ENCODE measurements at regions not wholly inside any gene's neighbourhood (a gene's known extent, or its start where the extent isn't known, plus 50 kb on each side); places are given as distances from the start of the nearest gene placed in this dataset.

- H3K4me1 ChIP-seq = no peaks in the 10 kb centered on the region
- H3K36me3 ChIP-seq = no peaks in the 10 kb centered on the region
- H3K27ac ChIP-seq = no peak overlapping the region
- TF ChIP-seq POLR2AphosphoS5 (IDR thresholded peaks at IDR 0.05) (no peak), EP300 (IDR thresholded peaks at IDR 0.05) (no peak), POLR2A (IDR thresholded peaks at IDR 0.05) (no peak), CTCF (IDR thresholded peaks at IDR 0.05) (no peak)
- WGBS = 73% methylated on average over 3 of the region's 3 CpGs
- H3K27me3 ChIP-seq = no peaks in the 10 kb centered on the region
- H3K9me3 ChIP-seq = no peaks in the 10 kb centered on the region
- DNase-seq (ENCODE audit: low spot score in 2 of 2) = no peak
- no peak overlapping the region for H3K4me3 ChIP-seq
Observed at GRCh38 chr17:62187681-62188080, 122.6 kb upstream of the MED13 start.

- WGBS = 54% methylated on average over 3 of the region's 3 CpGs
- DNase-seq (ENCODE audit: low spot score in 2 of 2) = no peak
- Histone ChIP-seq H3K27me3 (no peaks in the 10 kb centered on the region), H3K36me3 (no peaks in the 10 kb centered on the region), H3K4me1 (no peaks in the 10 kb centered on the region), H3K9me3 (no peaks in the 10 kb centered on the region), H3K4me3 (no peak overlapping the region), H3K27ac (no peak overlapping the region)
- no peak for TF ChIP-seq POLR2A (IDR thresholded peaks at IDR 0.05)
- no peak for TF ChIP-seq POLR2AphosphoS5 (IDR thresholded peaks at IDR 0.05)
- no peak for TF ChIP-seq EP300 (IDR thresholded peaks at IDR 0.05)
- TF ChIP-seq CTCF (IDR thresholded peaks at IDR 0.05) = no peak
Observed at GRCh38 chr17:62186841-62187240, 121.8 kb upstream of the MED13 start.

- Histone ChIP-seq H3K27ac (no peak overlapping the region), H3K27me3 (no peaks in the 10 kb centered on the region), H3K36me3 (no peaks in the 10 kb centered on the region), H3K4me3 (no peak overlapping the region), H3K4me1 (no peaks in the 10 kb centered on the region), H3K9me3 (peaks cover 10% of the 10 kb centered on the region)
- DNase-seq (ENCODE audit: low spot score in 2 of 2) = no peak
- TF ChIP-seq POLR2AphosphoS5 (IDR thresholded peaks at IDR 0.05) (no peak), POLR2A (IDR thresholded peaks at IDR 0.05) (no peak), CTCF (IDR thresholded peaks at IDR 0.05) (no peak), EP300 (IDR thresholded peaks at IDR 0.05) (no peak)
- 100% methylated on average over 1 of the region's 1 CpG for WGBS
Observed at GRCh38 chr17:62180772-62181171, 115.7 kb upstream of the MED13 start.

- Histone ChIP-seq H3K36me3 (no peaks in the 10 kb centered on the region), H3K27me3 (no peaks in the 10 kb centered on the region), H3K9me3 (peaks cover 10% of the 10 kb centered on the region), H3K4me1 (no peaks in the 10 kb centered on the region), H3K4me3 (no peak overlapping the region), H3K27ac (no peak overlapping the region)
- no peak for DNase-seq (ENCODE audit: low spot score in 2 of 2)
- 89% methylated on average over 5 of the region's 5 CpGs for whole genome bisulfite sequencing
- TF ChIP-seq CTCF (IDR thresholded peaks at IDR 0.05) (no peak), POLR2A (IDR thresholded peaks at IDR 0.05) (no peak), EP300 (IDR thresholded peaks at IDR 0.05) (no peak), POLR2AphosphoS5 (IDR thresholded peaks at IDR 0.05) (no peak)
Observed at GRCh38 chr17:62179525-62180161, 114.6 kb upstream of the MED13 start.

GRCh38 chr17:62178579-62178978 is 113.5 kb upstream of the MED13 start:
- TF ChIP-seq POLR2AphosphoS5 (IDR thresholded peaks at IDR 0.05) = no peak
- TF ChIP-seq CTCF (IDR thresholded peaks at IDR 0.05) = no peak
- no peak for TF ChIP-seq EP300 (IDR thresholded peaks at IDR 0.05)
- TF ChIP-seq POLR2A (IDR thresholded peaks at IDR 0.05) = no peak
- DNase-seq (ENCODE audit: low spot score in 2 of 2) = no peak
- Histone ChIP-seq H3K27ac (no peak overlapping the region), H3K4me1 (no peaks in the 10 kb centered on the region), H3K27me3 (no peaks in the 10 kb centered on the region), H3K4me3 (no peak overlapping the region), H3K36me3 (no peaks in the 10 kb centered on the region), H3K9me3 (peaks cover 10% of the 10 kb centered on the region)
- WGBS = 68% methylated on average over 2 of the region's 2 CpGs

All from suprapubic skin (tissue), 4 donors.